SU-DHL-6 (cell line): ENCODE measurements at regions not wholly inside any gene's neighbourhood (a gene's known extent, or its start where the extent isn't known, plus 50 kb on each side); places are given as distances from the start of the nearest gene placed in this dataset.

Experiments
- EZH2phosphoT487 ChIP-seq: fragments of 200-600 bp; sonication (generic), shearing (Covaris generic); conservative IDR thresholded peaks from 2 replicates; pipeline ENCODE4 v1.6.1; 2018; ENCODE audit warnings: mild to moderate bottlenecking, antibody characterized with exemption, low read length, moderate library complexity, mixed read lengths
- TF ChIP-seq, protein P1 (sequence below): fragments of 200-600 bp; sonication (generic); IDR thresholded peaks from one replicate; pipeline ENCODE4 v1.5.1; 2017; ENCODE audit warnings: antibody characterized with exemption, mild to moderate bottlenecking, low read length, moderate library complexity; ENCODE audit not compliant: insufficient read depth, poor library complexity, severe bottlenecking

DNA sequence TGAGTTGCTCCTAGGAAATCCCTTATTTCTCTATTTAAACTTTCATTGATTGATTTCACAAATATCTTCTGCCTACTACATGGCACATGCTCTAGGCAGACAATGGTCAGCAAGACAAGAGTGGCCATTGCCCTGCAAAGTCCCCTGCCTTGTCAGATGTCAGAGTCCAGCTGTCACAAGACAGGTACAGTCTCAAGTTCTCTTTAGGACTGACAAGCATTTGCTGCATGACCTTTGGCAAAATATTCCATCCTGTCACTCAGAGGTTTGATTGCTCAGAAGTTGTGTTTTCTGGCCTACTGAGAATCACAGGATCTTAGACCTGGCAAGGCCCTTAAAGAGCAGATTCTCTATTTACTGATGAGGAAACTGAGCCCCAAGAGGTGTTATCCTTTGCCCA, 322.3 kb upstream of the NFE2L3 start:
- TF ChIP-seq, protein P1, sequence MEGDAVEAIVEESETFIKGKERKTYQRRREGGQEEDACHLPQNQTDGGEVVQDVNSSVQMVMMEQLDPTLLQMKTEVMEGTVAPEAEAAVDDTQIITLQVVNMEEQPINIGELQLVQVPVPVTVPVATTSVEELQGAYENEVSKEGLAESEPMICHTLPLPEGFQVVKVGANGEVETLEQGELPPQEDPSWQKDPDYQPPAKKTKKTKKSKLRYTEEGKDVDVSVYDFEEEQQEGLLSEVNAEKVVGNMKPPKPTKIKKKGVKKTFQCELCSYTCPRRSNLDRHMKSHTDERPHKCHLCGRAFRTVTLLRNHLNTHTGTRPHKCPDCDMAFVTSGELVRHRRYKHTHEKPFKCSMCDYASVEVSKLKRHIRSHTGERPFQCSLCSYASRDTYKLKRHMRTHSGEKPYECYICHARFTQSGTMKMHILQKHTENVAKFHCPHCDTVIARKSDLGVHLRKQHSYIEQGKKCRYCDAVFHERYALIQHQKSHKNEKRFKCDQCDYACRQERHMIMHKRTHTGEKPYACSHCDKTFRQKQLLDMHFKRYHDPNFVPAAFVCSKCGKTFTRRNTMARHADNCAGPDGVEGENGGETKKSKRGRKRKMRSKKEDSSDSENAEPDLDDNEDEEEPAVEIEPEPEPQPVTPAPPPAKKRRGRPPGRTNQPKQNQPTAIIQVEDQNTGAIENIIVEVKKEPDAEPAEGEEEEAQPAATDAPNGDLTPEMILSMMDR = no peak
- TF ChIP-seq EZH2phosphoT487 = no peak
